LHCN-M2 (cell line): ENCODE measurements at regions not wholly inside any gene's neighbourhood (a gene's known extent, or its start where the extent isn't known, plus 50 kb on each side); places are given as distances from the start of the nearest gene placed in this dataset.

Experiments
- DNase-seq: peaks from one replicate; pipeline ENCODE4 v3.0.0-alpha.2; 2012; ENCODE audit warnings: low read depth

GRCh38 chr6:148200781-148201180 lies 141.9 kb upstream of the SASH1 start:
- no peak for DNase-seq

- DNase-seq, result peak; percentile 95
Measured at GRCh38 chr6:148203281-148203925, 139.2 kb upstream of the SASH1 start.

- DNase-seq, result peak; percentile 98
Measured at GRCh38 chr6:148203970-148204369, 138.7 kb upstream of the SASH1 start.

- no peak for DNase-seq
Measured at GRCh38 chr6:148208298-148208697, 134.3 kb upstream of the SASH1 start.

- DNase-seq, result no peak
Measured at GRCh38 chr6:148211777-148212324, 130.8 kb upstream of the SASH1 start.

- no peak for DNase-seq
Measured at GRCh38 chr6:148212366-148212765, 130.3 kb upstream of the SASH1 start.

GRCh38 chr6:148213366-148213765 lies 129.3 kb upstream of the SASH1 start:
- DNase-seq, result no peak

- DNase-seq, result no peak
Measured at GRCh38 chr6:148214667-148215066, 128.0 kb upstream of the SASH1 start.

GRCh38 chr6:148217051-148217450 lies 125.6 kb upstream of the SASH1 start:
- no peak for DNase-seq

- no peak for DNase-seq
Measured at GRCh38 chr6:148217921-148218320, 124.7 kb upstream of the SASH1 start.

- DNase-seq, result no peak
Measured at GRCh38 chr6:148218542-148219258, 123.9 kb upstream of the SASH1 start.

GRCh38 chr6:148221196-148221979 lies 121.2 kb upstream of the SASH1 start:
- no peak for DNase-seq

GRCh38 chr6:148222376-148222775 lies 120.3 kb upstream of the SASH1 start:
- no peak for DNase-seq

- DNase-seq, result no peak
Measured at GRCh38 chr6:148222846-148223245, 119.8 kb upstream of the SASH1 start.

GRCh38 chr6:148223424-148223842 lies 119.2 kb upstream of the SASH1 start:
- DNase-seq, result peak; percentile 49

GRCh38 chr6:148225871-148226270 lies 116.8 kb upstream of the SASH1 start:
- DNase-seq, result no peak

GRCh38 chr6:148226284-148226683 lies 116.4 kb upstream of the SASH1 start:
- no peak for DNase-seq

GRCh38 chr6:148231572-148231971 lies 111.1 kb upstream of the SASH1 start:
- peak; percentile 36 for DNase-seq

- DNase-seq, result peak; percentile 63
Measured at GRCh38 chr6:148235446-148235845, 107.2 kb upstream of the SASH1 start.

- no peak for DNase-seq
Measured at GRCh38 chr6:148238713-148239112, 103.9 kb upstream of the SASH1 start.

GRCh38 chr6:148239215-148239614 lies 103.4 kb upstream of the SASH1 start:
- DNase-seq, result no peak

- DNase-seq, result no peak
Measured at GRCh38 chr6:148239801-148240460, 102.7 kb upstream of the SASH1 start.
